GM12891 (cell line): ENCODE measurements at regions not wholly inside any gene's neighbourhood (a gene's known extent, or its start where the extent isn't known, plus 50 kb on each side); places are given as distances from the start of the nearest gene placed in this dataset.

Experiments used
- POLR2A ChIP-seq: IDR thresholded peaks from 2 replicates; pipeline ENCODE4 v1.6.1; 2011; ENCODE audit warnings: low read depth, low read length, control low read depth
- SPI1 ChIP-seq: IDR thresholded peaks from 2 replicates; pipeline ENCODE4 v1.6.1; 2011; ENCODE audit warnings: low read depth, low read length, control low read depth

- TF ChIP-seq POLR2A (no peak), SPI1 (no peak)
Measured at GRCh38 chr10:6692856-6693255, 112.8 kb upstream of the PRKCQ start.
